ENCODE measurements at regions not wholly inside any gene's neighbourhood (a gene's known extent, or its start where the extent isn't known, plus 50 kb on each side); places are given as distances from the start of the nearest gene placed in this dataset.
"Not testable (repeated sequence)": the region's sequence is repeated elsewhere in the genome, so short reads cannot be mapped to it uniquely, and the experiment has no call there.

DNA sequence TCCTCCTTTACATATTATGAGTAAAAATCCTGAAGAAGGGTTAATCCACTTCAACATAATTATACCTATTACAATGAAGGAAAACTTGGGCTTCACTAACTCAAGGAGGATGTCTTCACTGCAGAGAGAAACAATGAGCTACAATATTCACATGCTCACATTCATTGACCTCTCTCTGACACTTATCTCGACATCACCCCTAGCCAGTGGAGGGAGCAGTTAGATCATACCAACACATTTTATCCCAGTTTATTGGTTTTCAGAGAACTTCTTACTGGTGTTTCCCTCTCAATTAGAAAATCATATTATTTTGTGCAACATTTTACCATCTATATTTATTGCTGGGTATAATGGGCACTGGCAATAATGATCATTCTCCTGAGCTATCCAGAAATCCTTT is 646.5 kb downstream of the TENT5A start:
- Histone ChIP-seq H3K9me3 (peaks cover 0 to 8% of the 10 kb centered on the region in 2 donors), H3K27ac (no peak overlapping the region)
- TF ChIP-seq, protein P1, sequence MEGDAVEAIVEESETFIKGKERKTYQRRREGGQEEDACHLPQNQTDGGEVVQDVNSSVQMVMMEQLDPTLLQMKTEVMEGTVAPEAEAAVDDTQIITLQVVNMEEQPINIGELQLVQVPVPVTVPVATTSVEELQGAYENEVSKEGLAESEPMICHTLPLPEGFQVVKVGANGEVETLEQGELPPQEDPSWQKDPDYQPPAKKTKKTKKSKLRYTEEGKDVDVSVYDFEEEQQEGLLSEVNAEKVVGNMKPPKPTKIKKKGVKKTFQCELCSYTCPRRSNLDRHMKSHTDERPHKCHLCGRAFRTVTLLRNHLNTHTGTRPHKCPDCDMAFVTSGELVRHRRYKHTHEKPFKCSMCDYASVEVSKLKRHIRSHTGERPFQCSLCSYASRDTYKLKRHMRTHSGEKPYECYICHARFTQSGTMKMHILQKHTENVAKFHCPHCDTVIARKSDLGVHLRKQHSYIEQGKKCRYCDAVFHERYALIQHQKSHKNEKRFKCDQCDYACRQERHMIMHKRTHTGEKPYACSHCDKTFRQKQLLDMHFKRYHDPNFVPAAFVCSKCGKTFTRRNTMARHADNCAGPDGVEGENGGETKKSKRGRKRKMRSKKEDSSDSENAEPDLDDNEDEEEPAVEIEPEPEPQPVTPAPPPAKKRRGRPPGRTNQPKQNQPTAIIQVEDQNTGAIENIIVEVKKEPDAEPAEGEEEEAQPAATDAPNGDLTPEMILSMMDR (IDR thresholded peaks at IDR 0.05), result no peak
- TF ChIP-seq POLR2AphosphoS5 (IDR thresholded peaks at IDR 0.05), result no peak
- no peak for TF ChIP-seq POLR2A (IDR thresholded peaks at IDR 0.05)

GRCh38 chr6:81098109-81098814 is 654.2 kb downstream of the TENT5A start:
- Histone ChIP-seq H3K4me3 (no peak overlapping the region), H3K36me3 (no peaks in the 10 kb centered on the region), H3K4me1 (no peaks in the 10 kb centered on the region), H3K27ac (no peak overlapping the region), H3K9me3 (peaks cover 6 to 25% of the 10 kb centered on the region in 2 donors), H3K27me3 (no peaks in the 10 kb centered on the region)
- TF ChIP-seq, protein P1 (IDR thresholded peaks at IDR 0.05), result no peak
- TF ChIP-seq POLR2AphosphoS5 (IDR thresholded peaks at IDR 0.05) (no peak), POLR2A (IDR thresholded peaks at IDR 0.05) (no peak)
- no peak for DNase-seq (ENCODE audit: low spot score in 2 of 2)
- intact Hi-C loops (cut with DNase I; ENCODE audit: low total_unique reads), result no loop called here

More for the DNA sequence above, 646.5 kb downstream of the TENT5A start:
- intact Hi-C loops (cut with DNase I; ENCODE audit: low total_unique reads), result no loop called here
- Histone ChIP-seq H3K36me3 (no peaks in the 10 kb centered on the region), H3K4me3 (no peak overlapping the region), H3K27me3 (no peaks in the 10 kb centered on the region), H3K4me1 (no peaks in the 10 kb centered on the region)
- DNase-seq (ENCODE audit: low spot score in 2 of 2), result no peak

DNA sequence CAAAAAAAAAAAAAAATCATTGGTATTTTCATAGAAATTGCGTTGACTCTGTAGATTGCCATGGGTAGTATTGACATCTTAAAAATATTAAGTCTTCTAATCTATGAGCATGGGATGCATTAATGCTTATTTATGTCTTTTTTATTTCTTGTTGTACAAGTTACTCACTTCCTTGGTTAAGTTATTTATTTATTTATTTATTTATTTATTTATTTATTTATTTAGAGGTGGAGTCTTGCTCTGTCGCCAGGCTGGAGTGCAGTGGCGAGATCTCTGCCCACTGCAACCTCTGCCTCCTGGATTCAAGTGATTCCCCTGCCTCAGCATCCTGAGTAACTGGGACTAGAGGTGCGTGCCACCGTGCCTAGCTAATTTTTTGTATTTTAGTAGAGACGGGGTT is 656.0 kb downstream of the TENT5A start:
- DNase-seq (ENCODE audit: low spot score in 2 of 2); intact Hi-C loops (cut with DNase I; ENCODE audit: low total_unique reads); H3K36me3 ChIP-seq; H3K4me1 ChIP-seq; H3K27me3 ChIP-seq; H3K4me3 ChIP-seq; H3K27ac ChIP-seq: not testable (repeated sequence)
- peaks cover 6 to 25% of the 10 kb centered on the region in 2 donors for H3K9me3 ChIP-seq

GRCh38 chr6:81093051-81093450 is 659.4 kb downstream of the TENT5A start:
- no peaks in the 10 kb centered on the region for H3K27me3 ChIP-seq
- TF ChIP-seq POLR2A (IDR thresholded peaks at IDR 0.05), result no peak
- no peak for TF ChIP-seq POLR2AphosphoS5 (IDR thresholded peaks at IDR 0.05)
- TF ChIP-seq, protein P1 (IDR thresholded peaks at IDR 0.05), result no peak
- DNase-seq (ENCODE audit: low spot score in 2 of 2), result no peak
- intact Hi-C loops (cut with DNase I; ENCODE audit: low total_unique reads), result no loop called here
- H3K4me1 ChIP-seq, result no peaks in the 10 kb centered on the region
- H3K4me3 ChIP-seq, result no peak overlapping the region
- H3K27ac ChIP-seq, result no peak overlapping the region
- H3K36me3 ChIP-seq, result no peaks in the 10 kb centered on the region
- peaks cover 0 to 6% of the 10 kb centered on the region in 2 donors for H3K9me3 ChIP-seq

GRCh38 chr6:81088145-81088544 is 664.3 kb downstream of the TENT5A start:
- TF ChIP-seq POLR2AphosphoS5 (IDR thresholded peaks at IDR 0.05) (no peak), POLR2A (IDR thresholded peaks at IDR 0.05) (no peak)
- TF ChIP-seq, protein P1 (IDR thresholded peaks at IDR 0.05), result no peak
- no peak overlapping the region for H3K27ac ChIP-seq
- H3K27me3 ChIP-seq, result no peaks in the 10 kb centered on the region
- intact Hi-C loops (cut with DNase I; ENCODE audit: low total_unique reads), result no loop called here
- H3K9me3 ChIP-seq, result peaks cover 0 to 2% of the 10 kb centered on the region in 2 donors
- DNase-seq (ENCODE audit: low spot score in 2 of 2), result no peak
- H3K4me1 ChIP-seq, result no peaks in the 10 kb centered on the region
- H3K36me3 ChIP-seq, result no peaks in the 10 kb centered on the region
- no peak overlapping the region for H3K4me3 ChIP-seq
